Memory B cell (primary cell): ENCODE measurements at regions not wholly inside any gene's neighbourhood (a gene's known extent, or its start where the extent isn't known, plus 50 kb on each side); places are given as distances from the start of the nearest gene placed in this dataset.

Experiments used
- ATAC-seq: fragments of 150-1000 bp; cut with Tn5 transposase; 2 replicates; pipeline ENCODE4 v1.10.0; 2021; ENCODE audit warnings: low read depth, mild to moderate bottlenecking, moderate library complexity
- DNase-seq, 2 donors: peaks; one replicate each; pipeline ENCODE4 v3.0.0; 2022; ENCODE audit warnings: low spot score in 2 of 2
- H3K27ac Mint-ChIP-seq: one replicate; pipeline ENCODE4 v1.8.0; 2022; ENCODE audit warnings: mild to moderate bottlenecking, moderate library complexity, mixed read lengths
- H3K27me3 Mint-ChIP-seq: one replicate; pipeline ENCODE4 v1.8.0; 2022; ENCODE audit warnings: mixed read lengths
- H3K36me3 Mint-ChIP-seq: one replicate; pipeline ENCODE4 v1.8.0; 2022; ENCODE audit warnings: mild to moderate bottlenecking, mixed read lengths
- H3K4me1 Mint-ChIP-seq: one replicate; pipeline ENCODE4 v1.8.0; 2022; ENCODE audit warnings: mixed read lengths
- H3K4me3 Mint-ChIP-seq: one replicate; pipeline ENCODE4 v1.8.0; 2022; ENCODE audit warnings: mild to moderate bottlenecking, moderate library complexity, mixed read lengths
- H3K9me3 Mint-ChIP-seq: one replicate; pipeline ENCODE4 v1.8.0; 2022; ENCODE audit warnings: mixed read lengths

DNA sequence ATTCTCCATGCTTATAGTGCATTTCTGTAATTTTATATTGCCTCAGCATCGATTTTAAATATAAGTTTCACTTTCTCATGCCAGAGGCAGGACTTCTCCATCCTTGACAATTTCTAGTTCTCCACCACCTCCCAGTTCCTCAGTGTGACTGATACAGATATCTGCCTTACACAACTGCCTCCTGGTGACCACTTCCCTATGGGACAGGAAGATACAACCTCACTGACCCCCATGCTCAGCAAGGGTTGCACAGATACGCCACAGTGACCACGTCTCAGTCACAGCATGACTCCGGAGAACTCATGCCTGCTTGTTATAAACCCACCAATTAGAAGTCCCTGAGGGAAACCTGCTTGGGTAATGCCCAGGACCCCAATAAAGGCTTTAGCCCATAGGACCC lies 284.0 kb upstream of the MC4R start:
- no peaks in the 10 kb centered on the region for H3K4me1 Mint-ChIP-seq
- no peaks in the 10 kb centered on the region for H3K27me3 Mint-ChIP-seq
- ATAC-seq (no peak), DNase-seq (no peak)
- H3K36me3 Mint-ChIP-seq: no peaks in the 10 kb centered on the region
- H3K27ac Mint-ChIP-seq: no peak overlapping the region
- no peak overlapping the region for H3K4me3 Mint-ChIP-seq
- no peaks in the 10 kb centered on the region for H3K9me3 Mint-ChIP-seq

DNA sequence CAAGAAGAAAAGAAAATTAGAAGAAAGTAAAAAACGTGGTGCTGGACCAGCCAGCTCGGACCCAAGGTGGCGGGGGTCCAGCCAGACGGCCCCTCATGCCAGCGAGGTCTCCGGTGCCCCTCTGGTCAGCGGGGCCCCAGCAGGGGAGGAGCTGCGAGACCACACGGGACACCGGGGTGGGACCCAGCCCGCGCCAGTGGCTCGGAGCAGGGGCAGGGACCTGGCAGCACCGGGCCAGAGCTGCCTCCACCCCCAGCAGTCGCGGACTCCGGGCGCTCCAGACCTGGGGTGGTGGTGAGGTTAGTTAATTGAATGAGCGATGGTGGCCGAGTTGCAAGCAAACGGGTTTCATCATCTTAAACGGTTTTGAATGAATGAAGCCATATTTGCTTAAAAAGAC lies 289.9 kb upstream of the MC4R start:
- Mint-ChIP-seq H3K27me3 (no peaks in the 10 kb centered on the region), H3K4me1 (no peaks in the 10 kb centered on the region), H3K36me3 (no peaks in the 10 kb centered on the region), H3K9me3 (no peaks in the 10 kb centered on the region), H3K27ac (no peak overlapping the region), H3K4me3 (no peak overlapping the region)
- ATAC-seq (no peak), DNase-seq (no peak)

DNA sequence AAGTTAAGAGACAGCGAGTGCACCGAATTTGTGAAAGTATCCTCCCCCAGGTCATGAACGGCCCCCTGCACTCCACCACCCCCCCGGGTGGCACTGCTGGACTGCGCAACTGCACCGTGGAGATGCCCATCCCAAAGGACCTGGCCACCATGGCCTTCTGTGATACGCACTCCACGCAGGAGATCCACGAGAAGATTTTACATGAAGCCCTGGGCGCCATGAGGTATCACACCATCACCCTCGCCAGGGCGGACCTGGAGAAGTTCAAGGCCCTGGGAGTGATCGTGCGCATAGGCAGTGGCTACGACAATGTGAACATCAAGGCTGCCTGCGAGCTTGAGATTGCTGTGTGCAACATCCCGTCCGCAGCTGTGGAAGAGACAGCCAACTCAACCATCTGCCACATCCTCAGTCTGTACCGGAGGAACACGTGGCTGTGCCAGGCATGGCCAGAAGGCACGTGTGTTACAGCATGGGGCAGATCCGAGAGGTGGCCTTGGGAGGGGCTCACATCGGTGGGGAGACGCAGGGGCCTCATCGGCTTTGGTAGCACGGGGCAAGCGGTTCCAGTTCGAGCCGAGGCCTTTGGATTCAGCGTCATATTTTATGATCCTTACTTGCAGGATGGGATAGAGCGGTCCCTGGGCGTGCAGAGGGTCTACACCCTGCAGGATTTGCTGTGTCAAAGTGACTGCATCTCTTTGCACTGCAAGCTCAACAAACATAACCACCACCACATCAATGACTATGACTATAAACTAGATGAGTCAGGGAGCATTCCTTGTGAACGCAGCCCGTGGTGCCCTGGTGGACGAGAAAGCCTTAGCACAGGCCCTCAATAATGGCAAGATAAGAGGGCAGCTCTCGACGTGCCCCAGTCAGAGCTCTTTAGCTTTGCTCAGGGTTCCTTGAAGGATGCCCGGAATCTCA lies 290.8 kb upstream of the MC4R start:
- ATAC-seq (no peak), DNase-seq (no peak)
- H3K27ac Mint-ChIP-seq: no peak overlapping the region
- no peaks in the 10 kb centered on the region for H3K4me1 Mint-ChIP-seq
- no peaks in the 10 kb centered on the region for H3K9me3 Mint-ChIP-seq
- no peak overlapping the region for H3K4me3 Mint-ChIP-seq
- no peaks in the 10 kb centered on the region for H3K27me3 Mint-ChIP-seq
- H3K36me3 Mint-ChIP-seq: no peaks in the 10 kb centered on the region

DNA sequence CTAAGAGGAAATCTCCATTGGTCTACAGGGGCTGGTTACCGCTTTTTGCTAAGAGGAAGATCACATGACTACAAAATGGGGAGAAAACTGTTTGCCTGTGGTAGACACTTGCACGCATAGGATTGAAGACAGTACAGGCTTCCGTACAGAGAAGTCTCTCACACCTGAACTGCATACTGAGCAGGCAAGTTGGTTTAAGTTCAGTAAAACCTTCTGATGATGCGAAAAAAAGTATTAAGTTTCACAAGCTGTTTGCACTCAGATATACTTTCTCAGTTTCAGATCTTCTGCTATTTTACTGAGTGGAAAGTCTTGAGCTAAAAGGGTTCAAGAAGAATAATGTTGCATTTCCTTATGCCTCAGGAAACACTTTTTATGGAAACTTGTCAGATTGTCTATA lies 292.2 kb upstream of the MC4R start:
- H3K27ac Mint-ChIP-seq: no peak overlapping the region
- no peaks in the 10 kb centered on the region for H3K4me1 Mint-ChIP-seq
- H3K9me3 Mint-ChIP-seq: no peaks in the 10 kb centered on the region
- no peak for ATAC-seq
- no peaks in the 10 kb centered on the region for H3K27me3 Mint-ChIP-seq
- H3K36me3 Mint-ChIP-seq: no peaks in the 10 kb centered on the region
- no peak for DNase-seq
- no peak overlapping the region for H3K4me3 Mint-ChIP-seq

DNA sequence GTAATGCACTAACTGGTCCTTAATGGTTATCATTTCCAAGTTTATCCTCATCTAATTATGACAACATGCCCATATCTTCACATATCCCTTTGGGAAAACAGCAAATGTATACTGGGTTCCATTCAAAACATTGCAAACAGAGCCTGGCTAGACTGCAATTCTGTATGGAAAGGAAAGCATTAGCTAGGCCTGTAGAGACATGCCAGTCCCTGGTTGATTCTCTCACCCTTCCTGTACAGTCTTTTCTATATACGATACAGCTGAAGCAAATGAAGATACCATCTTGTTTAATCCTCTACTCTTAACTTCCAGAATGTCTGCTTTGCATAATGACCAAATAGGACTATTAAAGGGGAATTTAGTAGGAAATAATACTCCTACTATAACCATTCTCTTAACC lies 294.4 kb upstream of the MC4R start:
- ATAC-seq: no peak
- H3K9me3 Mint-ChIP-seq: no peaks in the 10 kb centered on the region

DNA sequence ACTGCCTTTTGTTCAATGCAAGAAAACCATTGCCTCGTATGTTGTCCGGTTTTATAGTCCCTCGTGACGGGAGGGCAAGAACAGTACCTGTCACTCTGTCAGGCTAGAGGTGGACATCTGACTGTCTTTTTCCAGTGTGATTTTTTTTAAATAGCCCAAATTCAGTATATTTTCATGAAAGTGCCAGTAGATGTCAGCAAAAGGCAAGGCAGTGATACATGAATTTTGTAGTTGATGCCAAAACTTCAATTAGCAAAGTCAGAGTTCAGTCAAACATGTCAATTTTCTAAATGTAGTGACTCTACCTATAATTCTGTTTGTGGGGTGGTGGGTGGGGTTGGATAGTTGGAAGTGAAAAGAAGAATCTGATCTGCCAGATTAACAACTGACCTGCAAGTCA lies 296.0 kb upstream of the MC4R start:
- H3K4me3 Mint-ChIP-seq: no peak overlapping the region
- H3K9me3 Mint-ChIP-seq: no peaks in the 10 kb centered on the region
- no peaks in the 10 kb centered on the region for H3K4me1 Mint-ChIP-seq
- no peak overlapping the region for H3K27ac Mint-ChIP-seq
- no peaks in the 10 kb centered on the region for H3K27me3 Mint-ChIP-seq
- DNase-seq (no peak), ATAC-seq (no peak)
- no peaks in the 10 kb centered on the region for H3K36me3 Mint-ChIP-seq

More for the DNA sequence above, 294.4 kb upstream of the MC4R start:
- no peak overlapping the region for H3K27ac Mint-ChIP-seq
- no peaks in the 10 kb centered on the region for H3K4me1 Mint-ChIP-seq
- H3K36me3 Mint-ChIP-seq: no peaks in the 10 kb centered on the region
- no peaks in the 10 kb centered on the region for H3K27me3 Mint-ChIP-seq
- no peak overlapping the region for H3K4me3 Mint-ChIP-seq
- DNase-seq: no peak

DNA sequence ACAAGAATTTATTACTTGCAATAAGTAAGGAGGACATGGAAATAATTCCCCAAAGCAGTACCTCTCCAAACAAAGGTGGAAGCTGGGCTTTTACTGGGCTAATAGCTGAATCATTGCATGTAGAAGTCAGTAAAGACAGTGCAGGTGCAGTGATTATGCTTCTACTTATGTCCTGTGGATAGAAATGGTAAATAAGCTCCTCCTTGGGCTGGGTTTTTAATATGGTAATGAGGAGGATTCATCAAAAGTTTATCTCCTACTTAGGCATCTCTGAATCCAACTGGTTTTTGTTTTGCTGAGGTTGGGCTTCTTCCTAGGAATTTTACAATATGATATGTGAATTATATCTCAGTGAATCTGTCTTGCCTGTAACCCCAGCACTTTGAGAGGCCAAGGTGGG lies 297.4 kb upstream of the MC4R start:
- Mint-ChIP-seq H3K4me1 (no peaks in the 10 kb centered on the region), H3K9me3 (no peaks in the 10 kb centered on the region), H3K27ac (no peak overlapping the region), H3K36me3 (no peaks in the 10 kb centered on the region), H3K27me3 (no peaks in the 10 kb centered on the region), H3K4me3 (no peak overlapping the region)
- ATAC-seq (no peak), DNase-seq (no peak)

DNA sequence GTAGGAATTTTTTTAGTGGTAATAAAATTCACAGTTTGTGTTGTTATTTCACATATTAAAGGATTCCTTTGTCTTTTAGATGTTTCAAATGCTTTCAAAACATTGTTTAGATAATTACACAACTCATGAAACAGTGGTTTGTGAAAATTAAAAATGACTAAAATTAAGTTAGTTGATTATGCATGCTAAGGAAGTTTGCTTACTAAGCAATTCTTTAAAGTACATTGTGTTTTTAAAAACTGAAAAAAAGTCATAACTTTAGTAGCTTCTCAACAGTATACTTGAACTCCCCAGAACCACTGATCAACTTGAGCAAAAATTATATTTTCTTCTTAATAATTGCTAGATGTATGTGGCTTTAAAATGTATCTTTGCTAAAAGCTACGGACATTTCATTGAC lies 298.4 kb upstream of the MC4R start:
- no peak overlapping the region for H3K4me3 Mint-ChIP-seq
- no peak for DNase-seq
- no peak overlapping the region for H3K27ac Mint-ChIP-seq
- ATAC-seq: no peak
- H3K9me3 Mint-ChIP-seq: no peaks in the 10 kb centered on the region
- H3K27me3 Mint-ChIP-seq: no peaks in the 10 kb centered on the region
- H3K36me3 Mint-ChIP-seq: no peaks in the 10 kb centered on the region
- no peaks in the 10 kb centered on the region for H3K4me1 Mint-ChIP-seq

DNA sequence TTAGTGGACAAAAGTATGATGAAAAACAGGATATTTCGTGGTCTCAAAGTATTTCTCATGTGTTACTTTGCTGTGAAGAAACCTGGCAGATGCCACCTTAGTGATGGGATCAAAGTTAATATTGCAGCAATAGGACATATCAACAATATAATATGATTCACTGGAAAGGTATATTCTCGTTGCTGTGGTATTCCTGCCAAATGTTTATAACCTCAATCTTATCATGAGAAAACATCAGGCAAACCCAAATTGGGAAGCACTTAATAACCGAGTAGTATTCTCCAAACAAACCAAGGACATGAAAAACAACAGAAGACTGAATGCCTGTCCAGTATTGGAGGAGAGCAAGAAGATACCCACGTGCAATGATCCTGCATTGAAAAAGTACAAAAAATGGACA lies 302.6 kb upstream of the MC4R start:
- no peak for DNase-seq
- Mint-ChIP-seq H3K9me3 (no peaks in the 10 kb centered on the region), H3K4me1 (no peaks in the 10 kb centered on the region), H3K27me3 (no peaks in the 10 kb centered on the region), H3K4me3 (no peak overlapping the region), H3K36me3 (no peaks in the 10 kb centered on the region), H3K27ac (no peak overlapping the region)
- ATAC-seq: no peak

DNA sequence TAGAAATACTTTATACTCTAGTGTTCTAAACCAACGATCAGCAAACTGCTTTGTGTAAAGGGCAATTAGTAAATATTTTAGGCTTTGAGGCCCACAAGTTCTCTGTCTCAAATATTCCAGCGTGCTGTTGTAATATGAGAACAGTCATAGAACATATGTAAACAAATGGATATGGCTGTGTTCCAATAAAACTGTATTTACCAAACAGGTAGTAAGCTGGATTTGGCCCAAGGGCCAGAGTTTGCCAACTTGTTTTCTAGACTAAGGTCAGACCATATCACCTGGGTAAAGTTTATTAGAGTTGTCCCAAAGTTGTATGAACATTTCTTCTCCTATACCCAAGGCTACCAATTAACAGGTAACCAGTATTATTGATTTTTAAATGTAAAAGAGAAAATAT lies 303.2 kb upstream of the MC4R start:
- ATAC-seq (no peak), DNase-seq (no peak)
- no peaks in the 10 kb centered on the region for H3K36me3 Mint-ChIP-seq
- H3K9me3 Mint-ChIP-seq: no peaks in the 10 kb centered on the region
- H3K27ac Mint-ChIP-seq: no peak overlapping the region
- no peaks in the 10 kb centered on the region for H3K4me1 Mint-ChIP-seq
- no peaks in the 10 kb centered on the region for H3K27me3 Mint-ChIP-seq
- no peak overlapping the region for H3K4me3 Mint-ChIP-seq

DNA sequence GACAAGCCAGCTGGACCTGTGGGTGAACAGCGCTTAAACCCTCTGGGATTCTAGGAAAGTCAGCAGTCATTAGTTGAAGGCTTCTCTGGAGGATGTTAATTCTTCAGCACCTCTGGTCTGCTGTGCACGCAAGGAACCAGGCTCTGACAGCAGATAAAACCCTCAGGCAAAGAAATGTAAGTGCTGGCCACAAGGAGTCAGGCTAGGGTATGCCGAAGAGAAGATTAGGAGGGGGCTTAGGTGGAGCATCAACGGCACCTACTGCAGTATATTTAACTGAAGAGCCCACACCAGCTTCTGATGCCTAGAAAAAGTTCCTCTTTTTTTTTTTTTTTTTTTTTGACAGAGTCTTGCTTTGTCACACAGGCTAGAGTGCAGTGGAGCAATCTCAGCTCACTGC lies 304.2 kb upstream of the MC4R start:
- no peaks in the 10 kb centered on the region for H3K4me1 Mint-ChIP-seq
- H3K9me3 Mint-ChIP-seq: peaks cover 2% of the 10 kb centered on the region
- no peak for DNase-seq
- H3K27ac Mint-ChIP-seq: no peak overlapping the region
- no peaks in the 10 kb centered on the region for H3K27me3 Mint-ChIP-seq
- no peak overlapping the region for H3K4me3 Mint-ChIP-seq
- no peak for ATAC-seq
- H3K36me3 Mint-ChIP-seq: no peaks in the 10 kb centered on the region

DNA sequence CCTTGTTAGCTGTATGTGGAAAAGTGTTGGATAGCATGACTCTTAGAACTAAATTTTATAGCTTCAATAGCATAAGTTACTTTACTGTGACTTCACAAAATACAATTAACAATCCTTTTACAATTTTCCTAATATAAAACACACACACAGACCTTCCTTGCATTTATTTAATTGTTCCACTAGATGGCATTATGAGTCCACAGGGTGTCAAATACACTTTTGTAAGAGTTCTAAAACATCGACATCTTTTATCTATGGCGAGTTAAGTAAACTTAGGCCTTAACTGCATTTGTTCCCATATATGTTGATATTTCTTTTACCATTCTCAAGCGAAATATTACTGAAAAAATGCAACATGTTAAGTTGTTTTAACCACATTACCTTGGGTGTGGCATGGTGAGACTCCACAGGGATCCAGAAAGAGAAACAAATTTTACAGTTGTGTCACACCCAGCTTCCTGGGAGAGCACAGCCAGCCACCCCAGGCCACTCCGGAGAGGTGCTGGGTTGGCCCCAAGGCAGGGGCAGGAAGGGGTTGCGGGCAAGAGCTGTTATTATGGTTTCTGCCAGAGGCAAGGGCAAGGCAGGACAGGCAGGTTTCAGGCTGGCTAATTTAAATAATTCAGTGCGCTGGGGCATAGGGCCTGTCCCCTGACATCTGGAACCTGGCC lies 312.4 kb upstream of the MC4R start:
- no peaks in the 10 kb centered on the region for H3K27me3 Mint-ChIP-seq
- DNase-seq: no peak
- no peak overlapping the region for H3K27ac Mint-ChIP-seq
- H3K36me3 Mint-ChIP-seq: no peaks in the 10 kb centered on the region
- ATAC-seq: no peak
- H3K4me1 Mint-ChIP-seq: no peaks in the 10 kb centered on the region
- H3K4me3 Mint-ChIP-seq: no peak overlapping the region
- peaks cover 6% of the 10 kb centered on the region for H3K9me3 Mint-ChIP-seq

DNA sequence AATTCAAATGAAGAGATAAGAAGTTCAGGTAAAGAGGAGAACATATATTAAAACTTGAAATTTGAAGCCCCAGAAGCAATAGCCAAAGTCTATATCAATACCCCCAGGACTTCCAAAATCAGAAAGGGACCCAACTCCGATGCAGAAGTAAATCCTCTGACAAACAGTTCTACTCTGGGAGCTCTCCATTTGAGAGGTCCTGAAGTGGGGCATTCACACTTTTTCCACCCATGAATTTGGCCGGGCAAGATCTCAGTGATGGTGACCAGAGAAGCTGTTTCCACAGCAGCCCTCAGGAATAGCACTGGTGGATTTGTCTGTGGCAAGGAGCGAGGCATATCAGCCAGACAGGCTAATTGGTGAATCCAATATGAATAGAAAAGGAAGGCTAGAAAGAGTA lies 313.6 kb upstream of the MC4R start:
- H3K27me3 Mint-ChIP-seq: no peaks in the 10 kb centered on the region

DNA sequence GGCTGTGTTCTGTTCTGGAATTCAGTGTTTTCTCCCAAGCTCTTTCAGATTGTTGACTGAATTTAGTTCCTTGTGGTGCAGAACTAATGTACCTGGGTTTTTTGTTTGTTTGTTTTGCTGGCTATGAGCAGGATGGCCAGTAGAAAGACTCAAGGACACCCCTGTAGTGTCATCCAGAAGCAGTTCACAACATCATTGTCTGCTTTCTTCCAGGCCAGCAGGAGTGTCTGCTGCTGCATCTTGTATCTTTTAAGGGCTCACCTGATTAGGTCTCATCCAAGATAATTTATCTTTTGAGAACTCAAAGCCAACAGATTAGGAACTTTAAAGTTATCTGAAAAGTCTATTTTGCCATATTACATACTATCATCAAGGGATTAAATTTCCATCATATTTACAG lies 318.5 kb upstream of the MC4R start:
- no peak overlapping the region for H3K27ac Mint-ChIP-seq
- DNase-seq (no peak), ATAC-seq (no peak)
- H3K36me3 Mint-ChIP-seq: no peaks in the 10 kb centered on the region
- H3K9me3 Mint-ChIP-seq: no peaks in the 10 kb centered on the region
- no peaks in the 10 kb centered on the region for H3K4me1 Mint-ChIP-seq
- no peaks in the 10 kb centered on the region for H3K27me3 Mint-ChIP-seq
- no peak overlapping the region for H3K4me3 Mint-ChIP-seq

More for the DNA sequence above, 313.6 kb upstream of the MC4R start:
- H3K36me3 Mint-ChIP-seq: no peaks in the 10 kb centered on the region
- H3K4me1 Mint-ChIP-seq: no peaks in the 10 kb centered on the region
- ATAC-seq (no peak), DNase-seq (no peak)
- H3K27ac Mint-ChIP-seq: no peak overlapping the region
- H3K4me3 Mint-ChIP-seq: no peak overlapping the region
- peaks cover 6% of the 10 kb centered on the region for H3K9me3 Mint-ChIP-seq

DNA sequence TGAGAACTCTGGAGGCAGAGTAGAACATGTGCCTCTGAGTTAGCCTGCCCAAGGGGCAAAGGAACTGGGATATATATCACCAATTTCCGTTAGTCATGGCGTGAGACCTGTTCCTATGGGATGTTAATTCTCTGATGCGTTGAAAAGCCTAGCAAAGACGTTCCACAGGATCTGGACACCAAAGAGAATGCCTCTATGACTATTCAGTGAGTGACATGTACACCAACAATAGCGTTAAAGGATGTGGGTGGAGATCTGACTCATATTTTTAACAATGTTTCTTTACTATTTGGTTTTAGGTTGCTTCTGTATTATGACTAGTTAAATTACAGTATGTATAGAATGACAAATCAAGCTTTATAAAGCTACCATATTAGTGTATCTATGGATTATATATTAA lies 320.9 kb upstream of the MC4R start:
- H3K27ac Mint-ChIP-seq: no peak overlapping the region
- no peaks in the 10 kb centered on the region for H3K4me1 Mint-ChIP-seq
- H3K4me3 Mint-ChIP-seq: no peak overlapping the region
- H3K9me3 Mint-ChIP-seq: no peaks in the 10 kb centered on the region
- DNase-seq: no peak
- no peaks in the 10 kb centered on the region for H3K36me3 Mint-ChIP-seq
- no peak for ATAC-seq
- H3K27me3 Mint-ChIP-seq: no peaks in the 10 kb centered on the region
